Neuronal stem cell (in vitro differentiated cells): ENCODE measurements at regions not wholly inside any gene's neighbourhood (a gene's known extent, or its start where the extent isn't known, plus 50 kb on each side); places are given as distances from the start of the nearest gene placed in this dataset.

ENCODE experiments used
- DNase-seq: peaks from one replicate; pipeline ENCODE4 v3.0.0-alpha.2; 2013; ENCODE audit warnings: low spot score
- H2AFZ ChIP-seq: one replicate; pipeline ENCODE4 v1.6.1; 2013; ENCODE audit warnings: mild to moderate bottlenecking, low read length, inconsistent platforms
- H2AK5ac ChIP-seq: 2 replicates; pipeline ENCODE4 v1.6.1; 2013; ENCODE audit warnings: low read depth, mild to moderate bottlenecking, inconsistent platforms, low read length, moderate library complexity, mixed read lengths
- H2BK120ac ChIP-seq: 2 replicates; pipeline ENCODE4 v1.6.1; 2013; ENCODE audit warnings: low read depth, mild to moderate bottlenecking, inconsistent platforms, low read length, moderate library complexity, mixed read lengths
- H2BK12ac ChIP-seq: one replicate; pipeline ENCODE4 v1.6.1; 2013; ENCODE audit warnings: low read length, inconsistent platforms
- H2BK15ac ChIP-seq: 2 replicates; pipeline ENCODE4 v1.6.1; 2013; ENCODE audit warnings: mild to moderate bottlenecking, low read length, inconsistent platforms, mixed read lengths
- H2BK5ac ChIP-seq: one replicate; pipeline ENCODE4 v1.6.1; 2013; ENCODE audit warnings: inconsistent platforms, mild to moderate bottlenecking, low read length, moderate library complexity
- H3K14ac ChIP-seq: one replicate; pipeline ENCODE4 v1.6.1; 2013; ENCODE audit warnings: low read length, inconsistent platforms
- H3K18ac ChIP-seq: 2 replicates; pipeline ENCODE4 v1.6.1; 2013; ENCODE audit warnings: low read length, inconsistent platforms
- H3K23ac ChIP-seq: 2 replicates; pipeline ENCODE4 v1.6.1; 2013; ENCODE audit warnings: low read depth, mild to moderate bottlenecking, mixed read lengths, low read length, inconsistent platforms; ENCODE audit not compliant: poor library complexity
- H3K27ac ChIP-seq: replicated peaks from 3 replicates; pipeline ENCODE4 v1.5.1; 2013; ENCODE audit warnings: low read length, inconsistent platforms
- H3K27me3 ChIP-seq, 3 experiments: 2 replicates each; pipeline ENCODE4 v1.6.1; 2013; ENCODE audit warnings: low read length in 3 of 3, mild to moderate bottlenecking in 2 of 3, inconsistent platforms in 1 of 3, low read depth in 1 of 3, mixed read lengths in 1 of 3, moderate library complexity in 1 of 3; ENCODE audit not compliant: control insufficient read depth in 3 of 3, insufficient read depth in 3 of 3
- H3K36me3 ChIP-seq, 2 donors: replicated peaks in 1 of 2; 2 replicates each; pipeline ENCODE4 v1.6.1; 2013; ENCODE audit warnings: low read length in 2 of 2; ENCODE audit not compliant: control insufficient read depth in 2 of 2, insufficient read depth in 2 of 2
- H3K4ac ChIP-seq: 2 replicates; pipeline ENCODE4 v1.6.1; 2013; ENCODE audit warnings: inconsistent platforms, mild to moderate bottlenecking, low read length, moderate library complexity
- H3K4me1 ChIP-seq, 2 donors: 1 replicate in 1 of 2; 2 replicates in 1 of 2; pipeline ENCODE4 v1.6.1; 2013; ENCODE audit warnings: low read length in 2 of 2, low read depth in 1 of 2; ENCODE audit not compliant: control insufficient read depth in 2 of 2, insufficient read depth in 1 of 2
- H3K4me2 ChIP-seq: one replicate; pipeline ENCODE4 v1.6.1; 2013; ENCODE audit warnings: mild to moderate bottlenecking, low read length, inconsistent platforms; ENCODE audit not compliant: insufficient read depth, poor library complexity, severe bottlenecking
- H3K4me3 ChIP-seq, 2 donors: 2 replicates each; pipeline ENCODE4 v1.5.1; 2013; ENCODE audit warnings: low read length in 2 of 2, mild to moderate bottlenecking in 2 of 2, inconsistent platforms in 1 of 2, moderate library complexity in 1 of 2
- H3K79me1 ChIP-seq: one replicate; pipeline ENCODE4 v1.6.1; 2013; ENCODE audit warnings: low read depth, mild to moderate bottlenecking, inconsistent platforms, low read length, moderate library complexity
- H3K9ac ChIP-seq: one replicate; pipeline ENCODE4 v1.6.1; 2013; ENCODE audit warnings: mild to moderate bottlenecking, low read depth, low read length, inconsistent platforms; ENCODE audit not compliant: poor library complexity
- H3K9me3 ChIP-seq, 2 donors: replicated peaks in 1 of 2; 2 replicates each; pipeline versions ENCODE3 to v1.6.1; 2013; ENCODE audit warnings: low read length in 2 of 2, mild to moderate bottlenecking in 2 of 2, inconsistent platforms in 1 of 2, low read depth in 1 of 2, mixed read lengths in 1 of 2, moderate library complexity in 1 of 2; ENCODE audit not compliant: control insufficient read depth in 2 of 2, insufficient read depth in 1 of 2
- H4K8ac ChIP-seq: one replicate; pipeline ENCODE4 v1.6.1; 2013; ENCODE audit warnings: low read depth, mild to moderate bottlenecking, inconsistent platforms, low read length, moderate library complexity
- H4K91ac ChIP-seq: one replicate; pipeline ENCODE4 v1.6.1; 2013; ENCODE audit warnings: low read length, low read depth, mild to moderate bottlenecking, inconsistent platforms; ENCODE audit not compliant: poor library complexity
- WGBS, 2 donors: extraction: QIAGEN DNeasy Blood & Tissue Kit; methylation state at CpG; one replicate each; pipeline ENCODE4 v1.1.7; 2013; ENCODE audit warnings: missing lambda C conversion rate in 2 of 2, mixed read lengths in 1 of 2; ENCODE audit not compliant: insufficient read length in 2 of 2, insufficient replicate concordance in 1 of 2; ENCODE audit errors: extremely low coverage in 2 of 2; 5-methylcytosine and 5-hydroxymethylcytosine counted together

DNA sequence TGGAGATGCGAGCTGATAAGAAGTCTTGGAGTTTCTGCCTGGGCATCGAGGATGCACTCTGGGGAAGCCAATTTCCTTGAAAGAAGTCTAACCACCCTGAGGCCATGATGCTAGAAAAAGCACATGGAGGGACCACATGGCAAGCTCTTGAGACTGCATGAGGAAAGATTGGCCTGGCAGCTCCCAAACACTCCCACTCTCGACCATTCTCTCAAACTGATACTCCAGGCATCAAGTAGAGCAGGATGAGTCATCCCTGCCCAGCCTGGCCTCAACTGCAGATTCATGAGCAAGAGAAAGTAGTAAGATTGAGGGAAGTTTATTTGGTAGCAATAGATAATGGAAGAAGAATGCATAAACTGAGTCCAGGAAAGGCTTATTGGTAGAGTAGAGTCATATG is 194.3 kb downstream of the KIF18A start:
- H4K8ac ChIP-seq, result no peak overlapping the region
- no peak overlapping the region for H4K91ac ChIP-seq
- no peak overlapping the region for H3K4me3 ChIP-seq
- H3K9ac ChIP-seq, result no peak overlapping the region
- H2AFZ ChIP-seq, result no peak overlapping the region
- H3K23ac ChIP-seq, result no peak overlapping the region
- H3K79me1 ChIP-seq, result no peaks in the 10 kb centered on the region
- no peak overlapping the region for H2BK15ac ChIP-seq
- no peak for DNase-seq
- no CpG with 5 or more reads among the region's 3 CpGs for WGBS, 2 donors
- H2BK120ac ChIP-seq, result no peak overlapping the region
- H3K36me3 ChIP-seq, result no peaks in the 10 kb centered on the region
- H2BK12ac ChIP-seq, result no peak overlapping the region
- no peaks in the 10 kb centered on the region for H3K9me3 ChIP-seq
- H3K4me1 ChIP-seq, result peaks cover 0 to 5% of the 10 kb centered on the region in 2 donors
- H2BK5ac ChIP-seq, result no peak overlapping the region
- H2AK5ac ChIP-seq, result no peak overlapping the region
- no peak overlapping the region for H3K4me2 ChIP-seq
- H3K27me3 ChIP-seq, result no peaks in the 10 kb centered on the region
- no peak overlapping the region for H3K18ac ChIP-seq
- H3K4ac ChIP-seq, result no peak overlapping the region
- H3K14ac ChIP-seq, result no peak overlapping the region
- H3K27ac ChIP-seq, result no peak overlapping the region

DNA sequence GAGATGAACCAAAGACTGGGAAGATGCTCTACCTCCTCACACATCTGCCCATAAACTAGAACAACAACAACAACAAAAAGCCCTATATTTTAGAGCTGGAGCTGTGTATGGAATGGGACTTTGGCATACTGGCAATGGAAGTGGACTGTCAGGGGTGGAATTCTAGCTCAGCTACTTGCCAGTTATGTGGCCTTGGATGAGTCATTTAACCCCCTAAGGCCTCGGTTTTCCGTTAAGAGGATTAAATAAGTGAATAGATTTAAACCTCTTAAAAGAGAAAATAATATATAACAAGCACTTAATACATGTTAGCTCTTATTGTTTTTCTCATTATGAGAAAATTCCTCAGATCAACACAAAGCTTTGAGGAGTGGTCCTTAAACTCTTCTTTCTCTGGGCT is 195.0 kb downstream of the KIF18A start:
- H2BK120ac ChIP-seq, result no peak overlapping the region
- no peak overlapping the region for H3K9ac ChIP-seq
- no peaks in the 10 kb centered on the region for H3K27me3 ChIP-seq
- H4K8ac ChIP-seq, result no peak overlapping the region
- no peak overlapping the region for H2BK12ac ChIP-seq
- no peak overlapping the region for H3K18ac ChIP-seq
- H3K4me1 ChIP-seq, result peaks cover 0 to 5% of the 10 kb centered on the region in 2 donors
- no peak overlapping the region for H2AFZ ChIP-seq
- no peaks in the 10 kb centered on the region for H3K79me1 ChIP-seq
- no peak overlapping the region for H2AK5ac ChIP-seq
- H3K23ac ChIP-seq, result no peak overlapping the region
- no peak overlapping the region for H2BK15ac ChIP-seq
- no peaks in the 10 kb centered on the region for H3K9me3 ChIP-seq
- H3K14ac ChIP-seq, result no peak overlapping the region
- no peak overlapping the region for H3K27ac ChIP-seq
- H3K4me2 ChIP-seq, result no peak overlapping the region
- no peak overlapping the region for H3K4ac ChIP-seq
- H3K4me3 ChIP-seq, result no peak overlapping the region
- DNase-seq, result no peak
- H4K91ac ChIP-seq, result no peak overlapping the region
- no peaks in the 10 kb centered on the region for H3K36me3 ChIP-seq
- WGBS, 2 donors, result no CpG with 5 or more reads among the region's 2 CpGs
- no peak overlapping the region for H2BK5ac ChIP-seq

- Histone ChIP-seq H2BK120ac (no peak overlapping the region), H3K4me1 (no peaks in the 10 kb centered on the region), H3K23ac (no peak overlapping the region), H3K79me1 (no peaks in the 10 kb centered on the region), H3K9ac (no peak overlapping the region), H2BK15ac (no peak overlapping the region), H3K4me2 (no peak overlapping the region), H2BK5ac (no peak overlapping the region), H3K36me3 (no peaks in the 10 kb centered on the region), H2AFZ (no peak overlapping the region), H3K18ac (no peak overlapping the region), H4K8ac (no peak overlapping the region), H3K27me3 (no peaks in the 10 kb centered on the region), H3K14ac (no peak overlapping the region), H4K91ac (no peak overlapping the region), H3K27ac (no peak overlapping the region), H3K4ac (no peak overlapping the region), H2AK5ac (no peak overlapping the region), H3K9me3 (no peaks in the 10 kb centered on the region), H2BK12ac (no peak overlapping the region), H3K4me3 (no peak overlapping the region)
- DNase-seq, result no peak
- no CpG with 5 or more reads among the region's 5 CpGs for WGBS, 2 donors
These were observed 197.6 kb downstream of the KIF18A start for GRCh38 chr11:27910186-27910931.

DNA sequence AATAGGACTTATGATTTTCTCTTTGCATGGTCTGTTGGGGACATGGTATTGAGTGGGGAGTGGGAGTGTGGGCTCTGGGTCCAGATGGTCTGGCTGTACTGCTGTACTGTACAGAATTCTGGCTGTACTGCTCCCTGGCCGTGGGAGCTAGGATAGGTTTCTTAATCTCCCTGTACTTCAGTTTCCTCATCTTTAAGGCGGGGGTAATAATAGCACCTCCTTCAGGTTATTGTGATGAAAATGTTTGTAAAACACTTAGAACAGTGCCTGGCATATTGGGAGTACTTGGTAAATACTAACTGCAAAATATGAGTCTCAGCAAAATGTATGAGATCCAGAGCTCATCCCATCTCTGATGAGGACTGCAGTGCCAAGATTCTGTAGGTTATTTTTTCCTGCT is 198.6 kb downstream of the KIF18A start:
- H4K91ac ChIP-seq, result no peak overlapping the region
- no peak overlapping the region for H4K8ac ChIP-seq
- H3K27me3 ChIP-seq, result no peaks in the 10 kb centered on the region
- H3K27ac ChIP-seq, result no peak overlapping the region
- H2AFZ ChIP-seq, result no peak overlapping the region
- no peak overlapping the region for H3K18ac ChIP-seq
- WGBS, 2 donors, result no CpG with 5 or more reads among the region's 2 CpGs
- no peak overlapping the region for H2AK5ac ChIP-seq
- no peak overlapping the region for H2BK120ac ChIP-seq
- no peak overlapping the region for H3K23ac ChIP-seq
- no peaks in the 10 kb centered on the region for H3K36me3 ChIP-seq
- no peak overlapping the region for H2BK5ac ChIP-seq
- no peak overlapping the region for H2BK15ac ChIP-seq
- no peak overlapping the region for H2BK12ac ChIP-seq
- H3K4ac ChIP-seq, result no peak overlapping the region
- H3K79me1 ChIP-seq, result no peaks in the 10 kb centered on the region
- DNase-seq, result no peak
- no peak overlapping the region for H3K9ac ChIP-seq
- H3K4me1 ChIP-seq, result no peaks in the 10 kb centered on the region
- no peak overlapping the region for H3K14ac ChIP-seq
- H3K9me3 ChIP-seq, result no peaks in the 10 kb centered on the region
- H3K4me3 ChIP-seq, result no peak overlapping the region
- H3K4me2 ChIP-seq, result no peak overlapping the region
